ENCODE measurements at regions not wholly inside any gene's neighbourhood (a gene's known extent, or its start where the extent isn't known, plus 50 kb on each side); places are given as distances from the start of the nearest gene placed in this dataset.

DNA sequence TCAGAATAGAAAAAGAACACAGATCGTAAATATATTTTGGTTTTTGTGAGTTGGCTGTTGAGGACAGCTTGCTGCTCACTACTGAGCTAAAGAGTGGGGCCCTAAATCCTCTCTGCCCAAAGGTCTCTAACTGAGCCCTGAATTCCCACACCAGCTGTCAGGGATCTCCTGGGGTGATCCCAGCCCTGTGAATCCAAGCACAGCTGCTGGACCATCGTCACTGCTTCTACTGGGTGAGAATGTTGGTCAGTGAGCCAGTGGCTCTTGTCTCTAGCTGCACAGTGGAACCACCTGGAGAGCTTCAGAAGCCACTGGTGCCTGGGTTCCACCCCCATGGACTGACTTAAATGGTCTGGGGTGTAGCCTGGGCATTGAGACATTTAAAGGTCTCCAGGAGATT, 90.5 kb upstream of the IL12A start:
- no peak for TF ChIP-seq TEAD4 (IDR thresholded peaks at IDR 0.05; ENCODE audit: borderline replicate concordance, insufficient read depth)
- TF ChIP-seq FOSL2 (IDR thresholded peaks at IDR 0.05; ENCODE audit: borderline replicate concordance, low read depth): no peak
- TF ChIP-seq, protein P1, sequence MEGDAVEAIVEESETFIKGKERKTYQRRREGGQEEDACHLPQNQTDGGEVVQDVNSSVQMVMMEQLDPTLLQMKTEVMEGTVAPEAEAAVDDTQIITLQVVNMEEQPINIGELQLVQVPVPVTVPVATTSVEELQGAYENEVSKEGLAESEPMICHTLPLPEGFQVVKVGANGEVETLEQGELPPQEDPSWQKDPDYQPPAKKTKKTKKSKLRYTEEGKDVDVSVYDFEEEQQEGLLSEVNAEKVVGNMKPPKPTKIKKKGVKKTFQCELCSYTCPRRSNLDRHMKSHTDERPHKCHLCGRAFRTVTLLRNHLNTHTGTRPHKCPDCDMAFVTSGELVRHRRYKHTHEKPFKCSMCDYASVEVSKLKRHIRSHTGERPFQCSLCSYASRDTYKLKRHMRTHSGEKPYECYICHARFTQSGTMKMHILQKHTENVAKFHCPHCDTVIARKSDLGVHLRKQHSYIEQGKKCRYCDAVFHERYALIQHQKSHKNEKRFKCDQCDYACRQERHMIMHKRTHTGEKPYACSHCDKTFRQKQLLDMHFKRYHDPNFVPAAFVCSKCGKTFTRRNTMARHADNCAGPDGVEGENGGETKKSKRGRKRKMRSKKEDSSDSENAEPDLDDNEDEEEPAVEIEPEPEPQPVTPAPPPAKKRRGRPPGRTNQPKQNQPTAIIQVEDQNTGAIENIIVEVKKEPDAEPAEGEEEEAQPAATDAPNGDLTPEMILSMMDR (IDR thresholded peaks at IDR 0.05): no peak
- no peak for TF ChIP-seq POLR2AphosphoS5 (IDR thresholded peaks at IDR 0.05; ENCODE audit: low read depth, low read length)
- no peak for TF ChIP-seq EP300 (IDR thresholded peaks at IDR 0.05; ENCODE audit: borderline replicate concordance in 1 of 2, low read depth in 1 of 2, low read length in 1 of 2)
- TF ChIP-seq NFIC (IDR thresholded peaks at IDR 0.05; ENCODE audit: borderline replicate concordance): no peak
- TF ChIP-seq EZH2phosphoT487 (IDR thresholded peaks at IDR 0.05; ENCODE audit: borderline replicate concordance, low read depth): no peak
- TF ChIP-seq SIN3A (IDR thresholded peaks at IDR 0.05; ENCODE audit: borderline replicate concordance, low read depth, low read length): no peak
